TTC549 (cell line): ENCODE measurements at regions not wholly inside any gene's neighbourhood (a gene's known extent, or its start where the extent isn't known, plus 50 kb on each side); places are given as distances from the start of the nearest gene placed in this dataset.

Experiments
- FAIRE-seq: peaks from 2 replicates; lab custom pipeline; 2012; peaks lifted over from hg19 to GRCh38; lab: Jason Lieb, UNC

GRCh38 chr9:36764364-36765076 lies 191.8 kb downstream of the MELK start:
- no peak for FAIRE-seq

DNA sequence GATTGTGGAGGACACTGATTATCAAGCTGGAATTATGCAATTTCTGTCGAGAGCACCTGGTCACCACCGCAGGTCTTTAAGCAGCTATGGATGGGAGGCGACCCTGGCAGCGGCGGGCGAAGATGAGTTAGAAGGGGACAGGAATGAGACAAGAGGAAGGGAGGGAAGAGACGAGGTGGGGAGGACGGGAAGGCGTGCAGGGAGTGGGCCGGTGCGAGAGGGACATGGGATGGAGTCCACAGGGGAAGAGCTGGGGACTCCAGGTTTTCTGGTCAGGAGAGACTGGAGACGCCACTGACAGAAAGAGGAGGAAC lies 192.3 kb downstream of the MELK start:
- FAIRE-seq = no peak

GRCh38 chr9:36765468-36766341 lies 193.0 kb downstream of the MELK start:
- no peak for FAIRE-seq

DNA sequence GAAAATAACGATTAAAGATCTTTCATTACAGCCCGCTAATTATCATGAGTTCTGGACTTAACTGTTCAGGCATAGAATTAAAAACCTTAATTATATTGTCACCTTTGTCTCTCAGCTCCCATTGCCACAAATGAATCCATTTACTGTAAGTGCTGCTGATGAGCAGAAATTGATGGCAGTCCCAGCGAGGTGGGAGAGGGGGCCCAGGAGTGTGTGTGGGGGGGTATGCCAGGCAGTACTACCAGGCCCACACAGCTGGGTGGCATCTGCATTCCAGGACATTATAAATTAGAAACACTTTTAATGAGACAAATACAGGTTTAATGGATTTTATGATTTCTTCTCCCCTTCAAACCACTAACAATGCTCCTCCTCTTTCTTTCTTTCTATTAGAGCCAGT lies 196.0 kb downstream of the MELK start:
- no peak for FAIRE-seq

DNA sequence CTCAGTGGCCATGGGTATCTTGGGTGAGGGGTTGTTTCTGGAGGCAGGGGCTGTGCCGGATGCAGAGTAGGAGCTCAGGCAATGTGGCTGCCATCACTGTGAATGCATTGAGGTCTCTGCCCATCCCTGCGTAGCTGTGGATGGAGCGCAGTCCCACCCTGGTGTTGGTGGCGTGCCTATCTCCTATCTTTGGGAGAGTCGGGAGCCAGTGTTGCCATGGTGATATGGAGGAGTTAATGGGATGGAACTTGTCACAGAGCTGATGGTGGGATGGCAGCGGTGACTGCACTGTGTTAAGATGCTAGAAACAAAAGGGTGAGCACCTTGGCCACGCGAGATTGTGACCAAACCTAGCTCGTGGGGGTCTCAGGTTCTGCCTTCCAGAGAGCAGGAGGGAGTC lies 197.3 kb downstream of the MELK start:
- no peak for FAIRE-seq

DNA sequence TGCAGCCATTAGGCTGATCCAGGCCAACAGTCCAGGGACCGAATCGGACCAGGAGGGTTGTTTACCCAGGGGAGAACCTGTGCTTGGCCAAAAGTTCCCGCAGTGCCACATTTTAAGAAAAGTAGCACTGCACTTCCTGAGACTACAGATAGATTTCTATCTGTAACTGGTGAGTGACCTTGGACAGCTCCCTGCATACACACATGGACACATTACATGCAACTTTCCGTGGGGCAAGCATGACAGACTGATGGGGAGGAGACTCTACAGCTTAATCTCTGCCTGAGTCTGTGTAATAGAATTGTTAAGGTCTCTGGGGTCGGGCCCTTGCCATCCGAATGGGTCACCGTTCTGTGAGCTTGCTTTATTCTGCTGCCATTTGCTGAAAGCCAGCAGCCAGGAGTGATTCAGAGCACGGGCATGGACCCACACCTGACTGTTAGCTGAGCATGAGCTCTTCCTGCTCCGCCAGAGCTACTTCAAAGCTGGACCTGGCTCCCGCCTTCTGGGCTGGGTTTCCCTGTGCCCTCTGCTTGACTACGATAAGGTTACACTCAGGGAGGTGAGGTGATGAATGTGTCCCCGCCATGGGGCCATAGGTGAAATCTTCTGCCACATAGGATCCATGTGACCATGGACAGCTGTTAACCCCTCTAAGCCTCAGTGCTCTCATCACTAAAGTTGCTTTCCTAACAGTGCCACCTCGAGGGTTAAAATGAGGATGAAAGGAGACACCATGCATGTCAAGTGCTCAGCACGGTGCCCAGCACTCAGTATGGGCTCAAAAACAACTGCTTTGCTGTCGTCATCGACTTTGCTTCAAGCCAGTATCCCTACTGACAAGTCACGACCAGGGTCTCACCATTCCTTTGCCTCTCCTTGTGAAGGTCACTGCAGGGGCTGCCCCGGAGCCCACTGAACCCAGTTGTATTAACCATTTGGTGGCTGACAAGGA lies 200.0 kb downstream of the MELK start:
- FAIRE-seq = no peak

DNA sequence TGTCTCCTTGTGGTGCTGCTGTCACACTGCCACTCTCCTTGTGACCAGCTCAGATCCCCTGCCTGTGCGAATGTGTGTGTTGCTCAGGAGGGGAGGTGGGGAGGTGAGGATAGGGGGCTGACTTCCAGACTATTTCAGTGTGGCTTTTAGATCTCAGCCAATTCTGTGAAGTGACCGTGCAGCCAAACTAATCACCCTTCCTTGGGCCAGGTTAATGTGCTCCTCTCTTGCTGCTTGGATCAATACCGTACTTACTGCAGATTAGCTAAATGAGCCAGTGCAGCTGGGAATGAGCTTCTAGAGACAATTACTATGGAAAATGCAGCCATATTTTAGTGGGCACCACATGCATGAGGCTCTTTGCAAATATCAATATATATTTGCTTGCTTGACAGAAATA lies 206.0 kb downstream of the MELK start:
- FAIRE-seq = no peak

GRCh38 chr9:36779582-36779981 lies 206.9 kb downstream of the MELK start:
- FAIRE-seq = no peak

GRCh38 chr9:36780186-36780585 lies 207.5 kb downstream of the MELK start:
- FAIRE-seq = no peak

GRCh38 chr9:36781533-36781932 lies 208.8 kb downstream of the MELK start:
- no peak for FAIRE-seq
